ENCODE measurements at regions not wholly inside any gene's neighbourhood (a gene's known extent, or its start where the extent isn't known, plus 50 kb on each side); places are given as distances from the start of the nearest gene placed in this dataset.

- peaks cover 9% of the 10 kb centered on the region; the same call in 1 of the 3 replicates for H3K36me3 Mint-ChIP-seq (ENCODE audit: low read depth)
- no peaks in the 10 kb centered on the region; the same call in 2 of the 3 replicates for H3K9me3 Mint-ChIP-seq
- ATAC-seq (no peak), DNase-seq (ENCODE audit: low spot score) (no peak)
- Histone ChIP-seq H3K36me3 (ENCODE audit: insufficient read depth) (no peaks in the 10 kb centered on the region), H3K27me3 (ENCODE audit: insufficient read depth) (no peaks in the 10 kb centered on the region), H3K9me2 (ENCODE audit: insufficient read depth) (no peaks in the 10 kb centered on the region), H3K4me1 (ENCODE audit: insufficient read depth) (peaks cover 20% of the 10 kb centered on the region), H3K4me2 (no peak overlapping the region), H2AFZ (no peak overlapping the region), H3F3A (replicated peaks; ENCODE audit: low read depth) (no peaks in the 10 kb centered on the region), H3K79me2 (replicated peaks; ENCODE audit: insufficient read depth) (no peaks in the 10 kb centered on the region), H3K4me3 (no peak overlapping the region), H4K20me1 (replicated peaks; ENCODE audit: insufficient read depth) (no peaks in the 10 kb centered on the region), H3K27ac (ENCODE audit: low read depth) (no peak overlapping the region)
- no peak for TF ChIP-seq STAT1 (IDR thresholded peaks at IDR 0.05; ENCODE audit: unreplicated experiment)
- TF ChIP-seq ZNF114 (CRISPR knock-in tag; IDR thresholded peaks at IDR 0.05) = no peak
- no peak for TF ChIP-seq ETS1 (IDR thresholded peaks at IDR 0.05)
- TF ChIP-seq REST (IDR thresholded peaks at IDR 0.05; ENCODE audit: unreplicated experiment) = no peak
- no peak for TF ChIP-seq JUNB (IDR thresholded peaks at IDR 0.05; ENCODE audit: unreplicated experiment)
- TF ChIP-seq EZH2phosphoT487 (IDR thresholded peaks at IDR 0.05; ENCODE audit: unreplicated experiment) = no peak
- TF ChIP-seq CREB1 (CRISPR knock-in tag; IDR thresholded peaks at IDR 0.05; ENCODE audit: low read depth) = no peak
- no peak for TF ChIP-seq NANOG (IDR thresholded peaks at IDR 0.05; ENCODE audit: borderline replicate concordance)
- no peak for TF ChIP-seq ZNF331 (CRISPR knock-in tag; IDR thresholded peaks at IDR 0.05; ENCODE audit: low read depth)
- no peak for TF ChIP-seq EZH2 (IDR thresholded peaks at IDR 0.05; ENCODE audit: low read depth, unreplicated experiment)
- no peak for TF ChIP-seq CTCF (conservative IDR thresholded peaks at IDR 0.05; ENCODE audit: low read depth in 2 of 2)
- no peak for TF ChIP-seq ZNF462 (CRISPR knock-in tag; IDR thresholded peaks at IDR 0.05)
- no peak for TF ChIP-seq POLR2AphosphoS5 (IDR thresholded peaks at IDR 0.05; ENCODE audit: low read depth)
- H3K4me1 Mint-ChIP-seq = peaks cover 16% of the 10 kb centered on the region
- no peaks in the 10 kb centered on the region for H3K27me3 Mint-ChIP-seq (ENCODE audit: insufficient read depth, low read depth, poor library complexity)
- no peak overlapping the region for H3K4me3 Mint-ChIP-seq
- H3K27ac Mint-ChIP-seq = no peak overlapping the region
Measured at GRCh38 chr13:59546178-59546577, 617.5 kb downstream of the DIAPH3 start.

Measured in GM23338 (cell line).